Embryonic facial prominence (tissue), 1 donor: ENCODE measurements at regions not wholly inside any gene's neighbourhood (a gene's known extent, or its start where the extent isn't known, plus 50 kb on each side); places are given as distances from the start of the nearest gene placed in this dataset.
A peak's percentile ranks its signal among the peaks of the same experiment; 100 is the strongest.

Experiments
- DNase-seq: peaks from one replicate; pipeline ENCODE4 v3.0.0-alpha.2; 2016; ENCODE audit errors: extremely low spot score

- no peak for DNase-seq
These were observed 50.3 kb upstream of the CBFA2T3 start for GRCh38 chr16:89027281-89027680.

- no peak for DNase-seq
These were observed 55.0 kb upstream of the CBFA2T3 start for GRCh38 chr16:89031715-89032659.

GRCh38 chr16:89033304-89033703 lies 56.3 kb upstream of the CBFA2T3 start:
- no peak for DNase-seq

- no peak for DNase-seq
These were observed 57.0 kb upstream of the CBFA2T3 start for GRCh38 chr16:89033796-89034572.

- DNase-seq = no peak
These were observed 57.6 kb upstream of the CBFA2T3 start for GRCh38 chr16:89034573-89034961.

- DNase-seq = no peak
These were observed 58.1 kb upstream of the CBFA2T3 start for GRCh38 chr16:89034971-89035668.

- DNase-seq = no peak
These were observed 57.7 kb upstream of the ACSF3 start for GRCh38 chr16:89035669-89036570.

- no peak for DNase-seq
These were observed 56.9 kb upstream of the ACSF3 start for GRCh38 chr16:89036776-89037175.

GRCh38 chr16:89037261-89038152 lies 56.1 kb upstream of the ACSF3 start:
- DNase-seq = peak; percentile 29

- no peak for DNase-seq
These were observed 55.4 kb upstream of the ACSF3 start for GRCh38 chr16:89038221-89038721.

GRCh38 chr16:89038811-89039735 lies 54.6 kb upstream of the ACSF3 start:
- DNase-seq = no peak

- DNase-seq = no peak
These were observed 53.9 kb upstream of the ACSF3 start for GRCh38 chr16:89039756-89040155.

- no peak for DNase-seq
These were observed 53.3 kb upstream of the ACSF3 start for GRCh38 chr16:89040391-89040790.

GRCh38 chr16:89040861-89041570 lies 52.6 kb upstream of the ACSF3 start:
- no peak for DNase-seq

- DNase-seq = no peak
These were observed 51.8 kb upstream of the ACSF3 start for GRCh38 chr16:89041571-89042481.

- DNase-seq = no peak
These were observed 50.7 kb upstream of the ACSF3 start for GRCh38 chr16:89042711-89043551.
